GM19035 (cell line): ENCODE measurements at regions not wholly inside any gene's neighbourhood (a gene's known extent, or its start where the extent isn't known, plus 50 kb on each side); places are given as distances from the start of the nearest gene placed in this dataset.
A peak's percentile ranks its signal among the peaks of the same experiment; 100 is the strongest.
"Not testable (repeated sequence)": the region's sequence is repeated elsewhere in the genome, so short reads cannot be mapped to it uniquely, and the experiment has no call there.

Source experiments
- ATAC-seq: cut with Tn5 transposase; IDR thresholded peaks from one replicate; pipeline ENCODE4 v1.9.1; 2021; ENCODE audit not compliant: unreplicated experiment

GRCh38 chr13:79190932-79191331 lies 215.1 kb downstream of the RBM26 start:
- ATAC-seq: no peak

- no peak for ATAC-seq
Measured at GRCh38 chr13:79187917-79188690, 218.0 kb downstream of the RBM26 start.

- no peak for ATAC-seq
Measured at GRCh38 chr13:79185580-79185979, 220.5 kb downstream of the RBM26 start.

GRCh38 chr13:79183231-79183630 lies 222.8 kb downstream of the RBM26 start:
- ATAC-seq: no peak

DNA sequence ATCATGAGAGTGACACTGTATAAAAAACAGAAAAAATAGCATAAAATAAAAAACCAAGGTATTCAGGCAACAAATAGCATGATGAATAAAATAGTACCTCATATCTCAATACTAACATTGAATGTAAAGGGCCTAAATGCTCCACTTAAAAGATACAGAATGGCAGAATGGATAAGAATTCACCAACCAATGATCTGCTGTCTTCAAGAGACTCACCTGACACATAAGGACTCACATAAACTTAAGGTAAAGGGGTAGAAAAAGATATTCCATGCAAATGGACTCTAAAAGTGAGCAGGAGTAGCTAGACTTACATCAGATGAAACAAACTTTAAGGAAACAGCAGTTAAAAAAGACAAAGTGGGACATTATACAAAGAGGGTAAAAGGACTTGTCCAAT lies 232.4 kb downstream of the RBM26 start:
- ATAC-seq: not testable (repeated sequence)

- ATAC-seq: not testable (repeated sequence)
Measured at GRCh38 chr13:79172924-79173323, 233.1 kb downstream of the RBM26 start.

GRCh38 chr13:79171141-79172061 lies 234.7 kb downstream of the RBM26 start:
- ATAC-seq: no peak

- no peak for ATAC-seq
Measured at GRCh38 chr13:79160818-79161217, 245.2 kb downstream of the RBM26 start.

- ATAC-seq: no peak
Measured at GRCh38 chr13:79155883-79156282, 250.2 kb downstream of the RBM26 start.

DNA sequence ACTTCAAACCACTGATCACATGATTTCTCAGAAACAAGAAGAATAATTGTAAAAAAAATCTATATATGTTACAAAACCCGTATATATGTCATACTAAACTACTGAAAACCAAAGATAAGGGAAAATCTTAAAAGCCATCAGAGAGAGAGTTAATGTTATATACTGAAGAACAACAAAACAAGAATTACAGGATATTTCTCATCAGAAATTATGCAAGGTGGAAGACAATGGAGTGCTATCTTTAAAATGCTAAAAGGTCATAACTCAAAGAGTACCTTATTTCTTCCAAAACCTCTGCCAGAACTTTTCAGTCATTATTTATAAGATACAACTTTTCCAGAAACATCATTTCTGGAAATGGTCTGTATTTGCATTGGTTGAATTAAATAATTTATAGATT lies 256.8 kb downstream of the RBM26 start:
- no peak for ATAC-seq

GRCh38 chr13:79141082-79141481 lies 265.0 kb downstream of the RBM26 start:
- no peak for ATAC-seq

GRCh38 chr13:79128158-79128557 lies 277.9 kb downstream of the RBM26 start:
- no peak for ATAC-seq

- ATAC-seq: no peak
Measured at GRCh38 chr13:79126706-79127105, 279.3 kb downstream of the RBM26 start.

DNA sequence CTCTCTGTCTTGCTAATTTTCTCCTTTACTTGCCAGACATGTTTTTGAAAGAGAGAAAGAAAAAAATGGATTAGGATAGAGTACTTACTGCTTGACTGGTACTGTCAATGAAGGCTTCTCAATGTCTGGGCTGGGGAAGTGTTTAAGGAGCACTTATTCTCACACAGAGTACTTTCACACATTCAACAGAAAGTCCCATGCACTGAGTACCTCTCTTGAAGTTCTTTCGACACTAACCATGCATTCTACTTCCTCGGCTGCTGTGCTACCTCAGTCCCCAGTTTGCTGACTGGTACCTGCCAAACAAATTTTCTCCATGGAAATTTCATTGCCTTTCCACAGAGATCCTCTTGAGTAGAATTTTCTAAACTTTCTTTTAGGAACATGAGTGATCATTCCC lies 281.9 kb downstream of the RBM26 start:
- ATAC-seq: no peak

DNA sequence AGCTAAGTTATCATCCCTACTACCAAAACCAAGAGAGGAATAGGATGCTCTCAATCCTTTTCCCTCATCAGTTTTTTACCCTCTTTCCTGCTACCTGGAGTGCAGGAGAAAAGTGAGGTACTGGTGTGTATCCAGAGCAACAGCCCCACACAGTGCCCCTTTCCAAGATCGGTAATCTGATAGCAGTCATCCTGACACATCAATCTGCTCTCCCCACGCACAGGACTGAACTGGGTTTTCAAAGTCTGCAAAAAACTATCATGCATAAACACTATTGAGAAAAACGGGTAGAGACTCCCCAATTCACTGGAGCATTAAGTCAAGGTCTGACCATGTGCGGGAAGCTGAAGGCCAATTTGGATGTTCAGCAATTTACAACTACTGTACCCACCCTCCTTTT lies 284.8 kb downstream of the RBM26 start:
- ATAC-seq: no peak

DNA sequence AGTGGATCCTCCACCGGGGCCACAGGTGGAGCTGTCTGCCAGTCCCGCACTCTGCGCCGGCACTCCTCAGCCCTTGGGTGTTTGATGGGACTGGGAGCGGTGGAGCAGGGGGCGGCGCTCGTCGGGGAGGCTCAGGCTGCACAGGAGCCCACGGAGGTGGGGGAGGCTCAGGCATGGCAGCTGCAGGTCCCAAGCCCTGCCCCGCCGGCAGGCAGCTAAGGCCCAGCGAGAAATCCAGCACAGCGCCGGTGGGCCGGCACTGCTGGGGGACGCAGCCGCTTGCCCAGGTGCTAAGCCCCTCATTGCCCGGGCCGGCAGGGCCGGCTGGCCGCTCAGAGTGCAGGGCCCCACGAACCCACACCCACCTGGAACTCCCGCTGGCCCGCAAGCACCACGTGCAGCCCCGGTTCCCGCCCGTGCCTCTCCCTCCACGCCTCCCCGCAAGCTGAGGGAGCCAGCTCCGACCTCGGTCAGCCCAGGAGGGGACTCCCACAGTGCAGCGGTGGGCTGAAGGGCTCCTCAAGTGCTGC lies 286.4 kb downstream of the RBM26 start:
- no peak for ATAC-seq

DNA sequence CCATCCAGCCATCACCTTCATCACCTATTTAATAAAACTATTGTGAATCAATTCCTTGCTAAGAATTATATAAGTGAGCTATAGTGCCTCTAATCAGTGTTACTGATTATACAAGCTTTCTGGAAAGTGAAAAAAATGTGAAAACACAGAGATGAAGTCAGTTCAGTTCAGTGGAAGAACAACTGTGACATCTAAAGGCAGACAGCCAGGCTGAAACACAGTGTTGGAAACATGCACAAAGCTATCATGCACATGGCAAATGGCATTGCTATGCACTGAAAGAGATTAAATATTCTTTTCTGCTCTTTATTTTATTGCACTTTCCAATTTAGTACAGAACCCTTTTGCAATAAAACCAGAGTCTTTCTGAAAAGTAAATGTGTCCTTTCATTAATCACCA lies 294.0 kb downstream of the RBM26 start:
- no peak for ATAC-seq

DNA sequence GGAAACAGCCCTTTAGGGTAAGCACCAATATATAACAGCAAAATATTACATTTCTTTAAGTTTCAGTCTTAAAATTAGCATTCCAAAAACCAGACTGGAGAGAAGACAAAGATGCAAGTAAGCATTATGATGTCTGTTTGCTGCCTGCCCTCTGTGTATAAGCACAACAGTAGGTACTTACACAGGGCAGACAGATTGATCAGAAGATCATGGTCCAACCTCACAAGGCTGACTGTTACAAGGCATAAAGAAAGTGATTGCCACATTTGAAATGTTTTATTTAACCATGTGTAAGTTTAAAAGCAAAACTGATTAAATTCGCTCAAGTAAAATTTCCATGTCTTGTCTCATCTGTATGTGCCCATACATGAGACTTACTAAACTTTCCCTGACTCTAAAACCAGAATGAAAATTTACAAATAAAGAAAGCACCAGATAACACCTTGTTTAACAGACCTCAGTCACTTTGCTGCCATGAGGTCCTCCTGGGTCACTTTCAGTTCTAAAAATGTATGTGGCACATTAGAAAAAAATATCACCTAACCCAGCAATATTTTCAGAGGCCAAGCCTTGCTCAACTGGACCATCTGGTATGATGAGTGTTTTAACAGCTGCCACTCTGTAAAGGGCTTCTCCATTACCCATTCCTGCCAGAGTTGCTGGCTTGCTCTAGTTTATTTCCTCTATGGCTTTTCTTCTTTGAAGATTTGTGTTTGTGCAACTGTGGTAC lies 297.0 kb downstream of the RBM26 start:
- peak; percentile 83 for ATAC-seq

DNA sequence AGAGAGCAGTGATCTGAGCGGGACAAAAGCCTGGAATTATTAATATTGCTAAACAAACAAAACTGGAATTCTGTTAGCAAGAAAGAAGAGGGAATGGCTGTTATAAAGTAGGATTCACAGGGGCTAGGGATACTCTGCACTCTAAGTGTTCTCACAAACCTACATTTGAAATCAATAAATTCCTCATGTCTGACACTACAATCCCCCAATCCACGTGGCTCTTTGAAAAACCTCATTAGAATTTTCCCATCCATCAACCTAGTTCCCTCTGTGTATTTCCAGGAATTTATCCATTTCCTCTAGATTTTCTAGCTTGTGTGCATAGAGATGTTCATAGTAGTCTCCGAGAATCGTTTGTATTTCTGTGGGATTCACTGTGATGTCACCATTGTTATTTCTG lies 307.5 kb downstream of the RBM26 start:
- ATAC-seq: no peak

DNA sequence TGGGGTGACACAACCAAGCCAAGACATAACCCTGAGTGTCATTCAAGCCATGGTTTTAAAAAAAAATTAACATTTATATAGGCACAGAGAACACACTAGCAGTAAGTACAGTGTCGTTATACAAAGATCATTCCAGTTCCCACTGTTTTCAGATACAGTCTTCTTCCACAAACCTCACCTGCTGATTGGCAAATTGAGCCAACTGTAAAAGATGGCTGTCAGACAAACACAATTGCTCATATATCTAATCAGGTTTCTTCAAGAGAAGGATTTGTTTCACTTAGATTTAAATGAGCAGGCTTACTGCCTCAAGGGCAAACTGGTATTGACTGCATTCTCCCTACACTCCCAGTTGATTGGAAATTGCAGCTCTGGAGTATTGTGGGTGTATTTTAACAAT lies 308.9 kb downstream of the RBM26 start:
- ATAC-seq: no peak

GRCh38 chr13:79096099-79096498 lies 310.0 kb downstream of the RBM26 start:
- ATAC-seq: no peak
